Uterus (tissue), 3 donors: ENCODE measurements at regions not wholly inside any gene's neighbourhood (a gene's known extent, or its start where the extent isn't known, plus 50 kb on each side); places are given as distances from the start of the nearest gene placed in this dataset.

Experiments used
- DNase-seq, 2 donors: peaks; one replicate each; pipeline ENCODE4 v3.0.0-alpha.2; 2019 to 2020
- H3K27ac ChIP-seq, 2 donors: fragments of 200-600 bp; sonication (generic); 1 replicate in 1 of 2; 2 replicates in 1 of 2; pipeline ENCODE4 v1.5.1; 2016 to 2018
- H3K27me3 ChIP-seq, 2 donors: fragments of 200-600 bp; sonication (generic); one replicate each; pipeline ENCODE4 v1.5.1; 2018 to 2019; ENCODE audit warnings: control low read depth in 1 of 2
- H3K36me3 ChIP-seq, 2 donors: fragments of 200-600 bp; sonication (generic); one replicate each; pipeline ENCODE4 v1.5.1; 2019; ENCODE audit warnings: control low read depth in 1 of 2
- H3K4me1 ChIP-seq, 2 donors: fragments of 200-600 bp; sonication (generic); one replicate each; pipeline ENCODE4 v1.5.1; 2018 to 2019; ENCODE audit warnings: control low read depth in 1 of 2
- H3K4me3 ChIP-seq, 2 donors: fragments of 200-600 bp; sonication (generic); 1 replicate in 1 of 2; 2 replicates in 1 of 2; pipeline ENCODE4 v1.5.1; 2018 to 2019; ENCODE audit warnings: mild to moderate bottlenecking in 1 of 2
- H3K9me3 ChIP-seq, 2 donors: fragments of 200-600 bp; sonication (generic); one replicate each; pipeline ENCODE4 v1.5.1; 2019; ENCODE audit warnings: control low read depth in 1 of 2
- POLR2A ChIP-seq, 2 donors: fragments of 450-650 bp; IDR thresholded peaks; one replicate each; pipeline ENCODE4 v1.6.1; 2016; ENCODE audit warnings: antibody characterized with exemption in 2 of 2, mild to moderate bottlenecking in 1 of 2, moderate library complexity in 1 of 2
- intact Hi-C: fragments of 100-400 bp; cut with DNase I; formaldehyde crosslinking; loops from one replicate; pipeline ENCODE4 v1.15.1; 2023; ENCODE audit warnings: low total_unique reads
- TF ChIP-seq, protein P1 (sequence below), 4 experiments: fragments of 200-600 bp in 2 of 4; fragments of 450-650 bp in 2 of 4; sonication (generic) in 2 of 4; IDR thresholded peaks; one replicate each; pipeline ENCODE4 v1.5.1; 2016 to 2019; ENCODE audit warnings: antibody characterized with exemption in 4 of 4, mild to moderate bottlenecking in 2 of 4, moderate library complexity in 1 of 4
- donor health status: DM: yes; HTN: yes; CAD: no.

DNA sequence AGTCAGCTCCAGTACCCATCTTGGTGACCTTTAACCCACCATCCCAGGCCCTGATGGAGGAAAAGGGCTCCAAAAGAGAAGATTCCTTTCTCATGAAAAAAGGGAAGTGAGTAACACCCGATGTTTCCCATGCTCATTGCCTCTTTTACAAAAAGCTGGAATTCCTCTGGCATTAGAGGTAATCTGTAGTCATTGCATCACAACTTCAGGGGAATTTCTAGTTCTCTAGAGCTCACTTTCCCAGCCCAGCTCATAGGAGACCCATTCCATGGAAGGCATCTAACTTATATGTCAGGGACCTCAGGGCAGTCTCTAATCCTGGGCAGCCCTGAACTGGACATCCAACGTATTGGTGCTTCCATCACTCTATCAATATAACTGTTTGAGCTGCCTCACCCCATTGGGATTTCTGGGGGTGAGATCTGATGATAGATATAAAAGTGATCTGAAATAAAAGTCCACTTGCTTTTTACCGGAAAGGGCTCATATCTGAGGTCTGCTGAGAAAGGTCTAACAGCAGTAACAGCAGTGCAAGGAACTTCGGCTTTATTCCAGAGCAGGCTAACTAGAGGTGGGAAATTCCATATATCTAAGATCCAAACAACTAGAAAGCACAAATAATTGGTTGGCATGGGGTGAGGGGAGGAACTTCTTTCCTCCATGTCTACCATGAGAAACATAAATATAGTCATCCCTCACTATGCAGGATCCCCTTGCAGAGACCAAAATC, 106.1 kb downstream of the ETAA1 start:
- Histone ChIP-seq H3K9me3 (no peaks in the 10 kb centered on the region), H3K27ac (peak overlapping the region; percentile 71 to 76), H3K27me3 (no peaks in the 10 kb centered on the region), H3K4me3 (no peak overlapping the region), H3K4me1 (no peaks in the 10 kb centered on the region), H3K36me3 (no peaks in the 10 kb centered on the region)
- peak; percentile 28 to 39 for DNase-seq
- TF ChIP-seq, protein P1, sequence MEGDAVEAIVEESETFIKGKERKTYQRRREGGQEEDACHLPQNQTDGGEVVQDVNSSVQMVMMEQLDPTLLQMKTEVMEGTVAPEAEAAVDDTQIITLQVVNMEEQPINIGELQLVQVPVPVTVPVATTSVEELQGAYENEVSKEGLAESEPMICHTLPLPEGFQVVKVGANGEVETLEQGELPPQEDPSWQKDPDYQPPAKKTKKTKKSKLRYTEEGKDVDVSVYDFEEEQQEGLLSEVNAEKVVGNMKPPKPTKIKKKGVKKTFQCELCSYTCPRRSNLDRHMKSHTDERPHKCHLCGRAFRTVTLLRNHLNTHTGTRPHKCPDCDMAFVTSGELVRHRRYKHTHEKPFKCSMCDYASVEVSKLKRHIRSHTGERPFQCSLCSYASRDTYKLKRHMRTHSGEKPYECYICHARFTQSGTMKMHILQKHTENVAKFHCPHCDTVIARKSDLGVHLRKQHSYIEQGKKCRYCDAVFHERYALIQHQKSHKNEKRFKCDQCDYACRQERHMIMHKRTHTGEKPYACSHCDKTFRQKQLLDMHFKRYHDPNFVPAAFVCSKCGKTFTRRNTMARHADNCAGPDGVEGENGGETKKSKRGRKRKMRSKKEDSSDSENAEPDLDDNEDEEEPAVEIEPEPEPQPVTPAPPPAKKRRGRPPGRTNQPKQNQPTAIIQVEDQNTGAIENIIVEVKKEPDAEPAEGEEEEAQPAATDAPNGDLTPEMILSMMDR (IDR thresholded peaks at IDR 0.05): no peak
- TF ChIP-seq POLR2A (IDR thresholded peaks at IDR 0.05): no peak
- intact Hi-C loops: no loop called here

DNA sequence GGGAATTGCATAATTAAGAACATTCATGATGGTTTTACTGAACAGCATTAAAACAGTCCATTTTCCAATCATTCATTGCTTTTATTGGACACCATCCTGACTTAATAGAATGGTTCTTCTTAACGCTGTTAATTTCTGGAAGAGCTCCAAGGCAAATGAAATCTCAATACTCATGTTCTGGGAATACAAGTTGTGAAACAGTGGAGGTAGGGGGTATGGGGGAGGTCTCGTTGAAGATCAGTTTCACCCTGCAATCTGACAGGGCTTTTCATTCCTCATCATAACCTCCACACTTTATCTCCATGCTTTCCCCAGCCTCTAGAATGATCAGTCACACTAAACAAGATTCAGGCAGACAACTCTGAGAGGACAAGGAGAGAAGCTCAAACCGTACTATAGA, 113.6 kb downstream of the ETAA1 start:
- H3K27me3 ChIP-seq: no peaks in the 10 kb centered on the region
- H3K27ac ChIP-seq: no peak overlapping the region
- H3K4me1 ChIP-seq: no peaks in the 10 kb centered on the region
- no peaks in the 10 kb centered on the region for H3K36me3 ChIP-seq
- DNase-seq: no peak
- intact Hi-C loops: no loop called here
- no peaks in the 10 kb centered on the region for H3K9me3 ChIP-seq
- H3K4me3 ChIP-seq: no peak overlapping the region
- TF ChIP-seq, protein P1 (IDR thresholded peaks at IDR 0.05): no peak
- no peak for TF ChIP-seq POLR2A (IDR thresholded peaks at IDR 0.05)

DNA sequence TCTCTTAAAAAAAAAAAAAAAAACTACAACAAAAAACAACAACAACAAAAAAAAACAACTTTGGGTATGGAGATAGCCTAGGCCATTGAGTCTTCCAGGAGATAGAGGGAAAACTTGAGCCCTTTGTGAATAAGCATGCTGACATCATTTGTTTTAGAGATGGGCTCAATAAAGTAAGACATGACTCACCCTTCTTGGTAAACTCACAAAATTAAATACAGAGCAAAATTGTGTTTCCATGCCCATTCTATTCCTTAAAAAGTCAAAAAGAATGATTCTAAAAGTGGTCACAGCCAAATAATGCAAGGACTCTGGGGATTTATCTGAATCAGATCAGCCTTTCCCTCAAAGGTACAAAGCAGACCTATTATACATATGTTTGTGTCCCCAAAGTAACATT, 117.4 kb downstream of the ETAA1 start:
- H3K27ac ChIP-seq: peak overlapping the region in 1 of 2 donors; percentile 6
- H3K9me3 ChIP-seq: no peaks in the 10 kb centered on the region
- no peak for DNase-seq
- TF ChIP-seq, protein P1 (IDR thresholded peaks at IDR 0.05): no peak
- no peak for TF ChIP-seq POLR2A (IDR thresholded peaks at IDR 0.05)
- no peak overlapping the region for H3K4me3 ChIP-seq
- no peaks in the 10 kb centered on the region for H3K36me3 ChIP-seq
- intact Hi-C loops: no loop called here
- no peaks in the 10 kb centered on the region for H3K4me1 ChIP-seq
- H3K27me3 ChIP-seq: no peaks in the 10 kb centered on the region

DNA sequence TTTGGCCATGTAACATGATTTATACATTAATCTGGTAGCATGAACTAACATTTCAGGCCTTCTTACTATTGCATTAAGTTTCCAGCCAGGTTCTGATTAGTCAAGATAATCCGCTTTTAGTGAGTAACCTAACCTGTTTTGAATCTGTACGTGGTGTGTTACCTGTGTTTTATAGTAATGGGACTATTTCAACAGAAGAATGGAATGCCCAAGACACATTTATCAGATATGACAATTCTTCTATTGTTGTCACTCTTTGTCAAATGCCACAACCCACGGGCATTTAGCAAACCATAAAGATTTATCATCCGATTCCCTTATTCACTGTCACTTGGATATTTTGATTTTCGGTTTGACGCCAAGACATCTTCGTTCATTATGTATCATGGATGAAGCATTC, 117.9 kb downstream of the ETAA1 start:
- H3K36me3 ChIP-seq: no peaks in the 10 kb centered on the region
- TF ChIP-seq POLR2A (IDR thresholded peaks at IDR 0.05): no peak
- TF ChIP-seq, protein P1 (IDR thresholded peaks at IDR 0.05): no peak
- DNase-seq: no peak
- H3K9me3 ChIP-seq: no peaks in the 10 kb centered on the region
- no peak overlapping the region for H3K4me3 ChIP-seq
- intact Hi-C loops: no loop called here
- H3K27ac ChIP-seq: peak overlapping the region in 1 of 2 donors; percentile 49
- H3K4me1 ChIP-seq: no peaks in the 10 kb centered on the region
- H3K27me3 ChIP-seq: no peaks in the 10 kb centered on the region

DNA sequence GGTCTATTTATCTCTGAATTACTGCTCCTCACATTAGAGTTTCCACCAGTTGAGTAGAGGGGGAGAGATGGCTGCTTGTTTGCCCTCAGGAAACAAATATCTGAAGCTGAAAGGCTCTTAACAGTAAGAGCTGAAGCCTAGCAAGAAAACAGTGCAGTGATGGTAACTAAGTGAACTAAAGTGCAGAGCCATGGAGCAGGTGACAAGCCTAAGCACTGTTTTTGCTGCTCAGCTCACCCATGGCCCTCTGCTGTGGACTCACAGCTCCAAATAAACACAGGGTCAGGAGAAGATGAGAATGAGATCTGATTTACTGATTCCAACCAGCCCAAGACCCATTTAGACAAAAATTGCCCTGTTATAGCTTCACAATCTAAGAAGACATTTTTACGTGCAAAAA, 118.4 kb downstream of the ETAA1 start:
- Histone ChIP-seq H3K4me3 (no peak overlapping the region), H3K36me3 (no peaks in the 10 kb centered on the region), H3K9me3 (no peaks in the 10 kb centered on the region), H3K4me1 (no peaks in the 10 kb centered on the region), H3K27ac (peak overlapping the region in 1 of 2 donors; percentile 49), H3K27me3 (no peaks in the 10 kb centered on the region)
- intact Hi-C loops: no loop called here
- no peak for DNase-seq
- TF ChIP-seq, protein P1 (IDR thresholded peaks at IDR 0.05): no peak
